ENCODE measurements at regions not wholly inside any gene's neighbourhood (a gene's known extent, or its start where the extent isn't known, plus 50 kb on each side); places are given as distances from the start of the nearest gene placed in this dataset.
"Not testable (repeated sequence)": the region's sequence is repeated elsewhere in the genome, so short reads cannot be mapped to it uniquely, and the experiment has no call there.

DNA sequence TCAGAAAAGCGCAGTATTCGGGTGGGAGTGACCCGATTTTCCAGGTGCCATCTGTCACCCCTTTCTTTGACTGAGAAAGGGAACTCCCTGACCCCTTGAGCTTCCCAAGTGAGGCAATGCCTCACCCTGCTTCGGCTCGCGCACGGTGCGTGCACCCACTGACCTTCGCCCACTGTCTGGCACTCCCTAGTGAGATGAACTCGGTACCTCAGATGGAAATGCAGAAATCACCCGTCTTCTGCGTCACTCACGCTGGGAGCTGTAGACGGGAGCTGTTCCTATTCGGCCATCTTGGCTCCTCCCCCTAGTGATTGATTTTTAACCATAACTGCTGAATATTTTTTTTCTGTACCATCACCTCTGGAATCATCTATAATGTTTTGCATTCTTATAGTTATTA is 359.1 kb downstream of the C3orf38 start:
- not testable (repeated sequence) for TF ChIP-seq POLR2A (IDR thresholded peaks at IDR 0.05; ENCODE audit: extremely low read depth, insufficient read length)
- TF ChIP-seq, protein P1, sequence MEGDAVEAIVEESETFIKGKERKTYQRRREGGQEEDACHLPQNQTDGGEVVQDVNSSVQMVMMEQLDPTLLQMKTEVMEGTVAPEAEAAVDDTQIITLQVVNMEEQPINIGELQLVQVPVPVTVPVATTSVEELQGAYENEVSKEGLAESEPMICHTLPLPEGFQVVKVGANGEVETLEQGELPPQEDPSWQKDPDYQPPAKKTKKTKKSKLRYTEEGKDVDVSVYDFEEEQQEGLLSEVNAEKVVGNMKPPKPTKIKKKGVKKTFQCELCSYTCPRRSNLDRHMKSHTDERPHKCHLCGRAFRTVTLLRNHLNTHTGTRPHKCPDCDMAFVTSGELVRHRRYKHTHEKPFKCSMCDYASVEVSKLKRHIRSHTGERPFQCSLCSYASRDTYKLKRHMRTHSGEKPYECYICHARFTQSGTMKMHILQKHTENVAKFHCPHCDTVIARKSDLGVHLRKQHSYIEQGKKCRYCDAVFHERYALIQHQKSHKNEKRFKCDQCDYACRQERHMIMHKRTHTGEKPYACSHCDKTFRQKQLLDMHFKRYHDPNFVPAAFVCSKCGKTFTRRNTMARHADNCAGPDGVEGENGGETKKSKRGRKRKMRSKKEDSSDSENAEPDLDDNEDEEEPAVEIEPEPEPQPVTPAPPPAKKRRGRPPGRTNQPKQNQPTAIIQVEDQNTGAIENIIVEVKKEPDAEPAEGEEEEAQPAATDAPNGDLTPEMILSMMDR (IDR thresholded peaks at IDR 0.05; ENCODE audit: low read depth, low read length), result not testable (repeated sequence)
- TF ChIP-seq, protein P2, sequence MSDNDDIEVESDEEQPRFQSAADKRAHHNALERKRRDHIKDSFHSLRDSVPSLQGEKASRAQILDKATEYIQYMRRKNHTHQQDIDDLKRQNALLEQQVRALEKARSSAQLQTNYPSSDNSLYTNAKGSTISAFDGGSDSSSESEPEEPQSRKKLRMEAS (IDR thresholded peaks at IDR 0.05; ENCODE audit: low read depth, low read length), result not testable (repeated sequence)

Measured in NB4 (cell line).